ENCODE measurements at regions not wholly inside any gene's neighbourhood (a gene's known extent, or its start where the extent isn't known, plus 50 kb on each side); places are given as distances from the start of the nearest gene placed in this dataset.

DNA sequence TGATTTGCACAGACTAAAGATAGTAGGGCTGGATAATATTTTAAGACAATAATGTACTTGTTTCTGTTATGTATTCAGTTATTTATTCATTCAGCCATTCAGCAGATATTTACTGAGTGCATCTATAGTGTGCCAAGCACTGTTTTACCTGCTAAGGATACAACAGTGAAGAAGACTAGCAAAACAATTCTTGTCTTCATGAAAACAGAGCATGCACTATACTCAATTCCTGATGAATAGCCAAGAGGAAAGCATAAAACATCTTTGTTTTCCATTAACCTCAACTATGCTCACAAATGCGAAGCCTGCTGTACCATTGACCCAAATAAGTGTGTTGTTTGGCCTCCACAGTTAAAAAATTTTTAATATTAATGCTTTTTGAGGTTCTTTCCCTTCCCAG lies 436.7 kb downstream of the BCKDHB start:
- no peak for TF ChIP-seq POLR2AphosphoS5 (IDR thresholded peaks at IDR 0.05; ENCODE audit: low read depth, low read length)
- TF ChIP-seq TAF1 (IDR thresholded peaks at IDR 0.05; ENCODE audit: borderline replicate concordance, insufficient read depth, low read length), result no peak

Measured in PFSK-1 (cell line).